C4-2B (cell line): ENCODE measurements at regions not wholly inside any gene's neighbourhood (a gene's known extent, or its start where the extent isn't known, plus 50 kb on each side); places are given as distances from the start of the nearest gene placed in this dataset.

Source experiments
- H3K27ac ChIP-seq: fragments of 450-650 bp; 2 replicates; pipeline ENCODE4 v1.5.1; 2017
- ZFX ChIP-seq: fragments of 450-650 bp; IDR thresholded peaks from 2 replicates; pipeline ENCODE4 v1.6.1; 2017
- TF ChIP-seq, protein P1 (sequence below): fragments of 450-650 bp; conservative IDR thresholded peaks from 2 replicates; pipeline ENCODE4 v1.5.1; 2017; ENCODE audit warnings: mild to moderate bottlenecking

DNA sequence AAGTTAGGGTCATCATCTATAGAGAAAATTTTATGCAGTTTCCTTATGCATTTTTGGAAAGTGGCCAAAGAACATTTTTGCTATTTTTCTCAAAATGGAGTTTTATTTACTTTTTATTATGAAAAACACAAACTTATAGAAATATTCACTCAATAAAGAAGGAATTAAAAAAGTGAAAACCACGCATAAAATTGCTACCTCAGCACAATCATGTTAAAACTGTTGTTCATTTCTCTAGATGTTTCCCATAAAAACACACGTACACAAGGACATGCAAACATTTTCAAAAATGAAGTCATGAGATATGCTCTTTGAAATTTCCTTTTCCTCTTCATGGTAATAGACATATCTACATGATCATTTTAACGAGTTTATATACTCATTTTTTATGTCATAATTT is 536.8 kb upstream of the MAGEB18 start:
- TF ChIP-seq ZFX, result no peak
- TF ChIP-seq, protein P1, sequence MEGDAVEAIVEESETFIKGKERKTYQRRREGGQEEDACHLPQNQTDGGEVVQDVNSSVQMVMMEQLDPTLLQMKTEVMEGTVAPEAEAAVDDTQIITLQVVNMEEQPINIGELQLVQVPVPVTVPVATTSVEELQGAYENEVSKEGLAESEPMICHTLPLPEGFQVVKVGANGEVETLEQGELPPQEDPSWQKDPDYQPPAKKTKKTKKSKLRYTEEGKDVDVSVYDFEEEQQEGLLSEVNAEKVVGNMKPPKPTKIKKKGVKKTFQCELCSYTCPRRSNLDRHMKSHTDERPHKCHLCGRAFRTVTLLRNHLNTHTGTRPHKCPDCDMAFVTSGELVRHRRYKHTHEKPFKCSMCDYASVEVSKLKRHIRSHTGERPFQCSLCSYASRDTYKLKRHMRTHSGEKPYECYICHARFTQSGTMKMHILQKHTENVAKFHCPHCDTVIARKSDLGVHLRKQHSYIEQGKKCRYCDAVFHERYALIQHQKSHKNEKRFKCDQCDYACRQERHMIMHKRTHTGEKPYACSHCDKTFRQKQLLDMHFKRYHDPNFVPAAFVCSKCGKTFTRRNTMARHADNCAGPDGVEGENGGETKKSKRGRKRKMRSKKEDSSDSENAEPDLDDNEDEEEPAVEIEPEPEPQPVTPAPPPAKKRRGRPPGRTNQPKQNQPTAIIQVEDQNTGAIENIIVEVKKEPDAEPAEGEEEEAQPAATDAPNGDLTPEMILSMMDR, result no peak

DNA sequence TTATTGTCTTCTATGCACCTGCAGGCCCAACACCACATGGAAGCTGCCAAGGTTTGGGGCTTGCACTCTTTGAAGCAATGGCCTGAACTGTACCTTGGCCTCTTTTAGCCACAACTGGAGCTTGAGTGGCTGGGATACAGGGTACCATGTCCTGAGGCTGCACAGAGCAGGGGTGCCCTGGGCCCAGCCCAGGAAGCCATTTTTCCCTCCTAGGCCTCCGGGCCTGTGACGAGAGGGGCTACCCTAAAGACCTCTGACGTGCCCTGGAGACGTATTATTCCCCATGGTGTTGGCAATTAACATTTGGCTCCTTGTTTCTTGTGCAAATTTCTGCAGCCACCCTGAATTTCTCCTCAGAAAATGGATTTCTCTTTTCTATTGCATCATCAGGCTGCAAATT is 519.9 kb upstream of the MAGEB18 start:
- H3K27ac ChIP-seq, result no peak overlapping the region
- TF ChIP-seq ZFX, result no peak
- TF ChIP-seq, protein P1, result no peak

More for the DNA sequence above, 536.8 kb upstream of the MAGEB18 start:
- no peak overlapping the region for H3K27ac ChIP-seq

DNA sequence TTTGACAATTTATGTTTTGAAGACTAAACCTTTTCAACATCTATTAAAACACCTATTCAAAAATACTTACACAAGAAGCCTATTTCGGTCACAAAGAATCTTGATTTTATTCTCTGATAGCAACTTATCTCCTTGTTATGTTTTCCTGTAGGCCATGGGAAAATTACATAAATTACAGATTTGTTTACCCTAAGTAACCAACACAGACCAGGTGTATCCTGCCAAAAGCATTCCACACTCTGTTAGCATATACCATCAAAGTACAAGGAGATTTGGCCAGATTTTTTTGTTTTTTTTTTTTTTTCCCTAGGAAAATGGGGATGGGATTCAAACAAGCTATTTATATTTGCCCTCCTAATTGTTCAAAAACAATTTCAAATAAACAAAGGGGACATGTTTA is 497.9 kb upstream of the MAGEB18 start:
- no peak for TF ChIP-seq ZFX
- TF ChIP-seq, protein P1, result no peak
- no peak overlapping the region for H3K27ac ChIP-seq

DNA sequence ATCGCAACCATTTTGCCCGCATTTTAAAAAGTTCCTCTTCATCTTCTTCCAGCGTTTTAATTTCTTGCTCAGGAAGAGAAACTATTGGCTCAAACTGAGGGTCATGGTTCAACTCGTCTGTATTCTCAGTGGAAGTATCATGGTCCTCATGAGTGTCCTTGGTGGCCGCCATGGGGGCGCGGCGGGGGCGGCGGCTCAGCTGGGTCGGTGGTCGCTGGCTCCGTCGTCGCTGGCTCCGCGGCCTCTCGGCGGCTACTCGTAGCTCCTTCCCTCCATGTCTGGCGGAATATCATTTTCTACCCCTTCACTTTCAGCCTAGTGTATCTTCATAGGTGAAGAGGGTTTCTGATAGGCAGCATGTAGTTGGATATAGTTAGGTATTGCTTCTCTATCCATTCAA is 492.0 kb upstream of the MAGEB18 start:
- TF ChIP-seq, protein P1, result no peak
- TF ChIP-seq ZFX, result no peak
- no peak overlapping the region for H3K27ac ChIP-seq

DNA sequence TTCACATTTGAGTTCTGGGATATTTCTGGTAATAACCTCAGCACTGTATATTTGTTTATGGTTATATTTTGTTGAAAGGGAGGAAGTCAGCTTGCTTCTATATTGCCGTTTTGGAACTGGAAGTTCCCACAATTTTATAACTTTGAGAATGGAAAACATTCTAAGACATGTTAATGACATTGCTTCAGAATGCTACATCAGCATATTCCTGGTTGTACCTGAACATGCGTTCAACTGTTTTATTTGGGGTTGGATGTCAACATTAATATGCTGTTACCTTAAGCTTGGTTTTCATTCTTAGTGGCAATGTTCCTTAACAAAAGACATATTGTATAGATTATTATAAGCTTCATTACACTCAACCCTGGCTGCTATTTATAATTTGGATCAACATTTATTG is 489.4 kb upstream of the MAGEB18 start:
- TF ChIP-seq, protein P1, result no peak
- no peak for TF ChIP-seq ZFX
- no peak overlapping the region for H3K27ac ChIP-seq

DNA sequence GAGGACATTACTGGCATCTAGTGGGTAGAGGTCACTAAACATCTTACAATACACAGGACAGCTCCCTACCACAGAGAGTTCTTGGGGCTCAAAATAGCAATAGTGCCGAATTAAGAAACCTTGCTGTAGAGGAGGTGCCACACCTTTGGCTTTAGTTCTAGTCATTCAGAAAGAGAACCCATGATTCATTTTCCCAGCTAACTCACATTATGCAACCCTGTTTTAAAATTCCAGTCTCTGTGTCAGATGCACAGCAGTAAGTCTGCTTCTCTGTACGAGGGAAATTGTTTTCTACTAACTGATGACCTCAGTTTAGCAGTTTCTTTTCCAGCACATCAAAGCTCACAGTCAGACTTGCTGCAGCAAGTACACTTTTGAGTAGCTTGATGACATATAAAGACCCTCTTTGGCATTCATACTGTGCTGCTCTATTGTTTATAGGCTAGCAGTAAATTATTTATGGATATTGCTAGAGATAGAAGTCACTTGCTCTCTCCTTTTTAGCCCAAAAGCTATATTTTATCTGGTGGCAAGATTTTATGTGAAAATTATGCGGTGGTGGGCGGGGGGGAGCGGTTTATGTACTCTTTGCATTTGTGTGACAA is 487.8 kb upstream of the MAGEB18 start:
- TF ChIP-seq, protein P1, result no peak
- no peak for TF ChIP-seq ZFX
- no peak overlapping the region for H3K27ac ChIP-seq

DNA sequence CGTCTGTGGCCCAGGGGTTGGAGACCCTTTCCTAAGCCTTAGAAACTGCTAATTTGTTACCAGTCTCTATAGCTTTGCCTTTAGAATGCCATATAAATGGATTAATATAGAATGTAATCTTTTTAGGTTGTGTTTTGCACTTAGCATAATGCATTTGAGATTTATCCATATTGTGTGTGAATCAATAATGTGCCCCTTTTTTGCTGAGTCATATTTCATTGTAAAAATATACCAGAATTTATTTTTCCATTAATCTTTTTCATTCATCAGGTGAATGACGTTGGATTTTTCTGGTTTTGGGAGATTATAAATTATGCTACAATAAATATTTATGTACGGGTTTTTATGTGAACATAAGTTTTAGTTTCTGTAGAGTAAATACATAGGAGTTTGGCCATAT is 478.8 kb upstream of the MAGEB18 start:
- H3K27ac ChIP-seq, result no peak overlapping the region
- TF ChIP-seq, protein P1, result no peak
- TF ChIP-seq ZFX, result no peak
